ENCODE measurements at regions not wholly inside any gene's neighbourhood (a gene's known extent, or its start where the extent isn't known, plus 50 kb on each side); places are given as distances from the start of the nearest gene placed in this dataset.
"Not testable (repeated sequence)": the region's sequence is repeated elsewhere in the genome, so short reads cannot be mapped to it uniquely, and the experiment has no call there.

- TF ChIP-seq ZNF362 (CRISPR knock-in tag; IDR thresholded peaks at IDR 0.05; ENCODE audit: borderline replicate concordance); TAF1 (CRISPR knock-in tag; IDR thresholded peaks at IDR 0.05); CEBPB (IDR thresholded peaks at IDR 0.05; ENCODE audit: borderline replicate concordance, low read depth, low read length); EP300 (IDR thresholded peaks at IDR 0.05; ENCODE audit: low read depth in 2 of 2, low read length in 2 of 2); EP300 (CRISPR knock-in tag; IDR thresholded peaks at IDR 0.05; ENCODE audit: borderline replicate concordance); SPEN (CRISPR knock-in tag; IDR thresholded peaks at IDR 0.05; ENCODE audit: low read depth); NFYB (CRISPR knock-in tag; IDR thresholded peaks at IDR 0.05); ZNF562 (CRISPR knock-in tag; IDR thresholded peaks at IDR 0.05; ENCODE audit: borderline replicate concordance); STAT5B (CRISPR knock-in tag; IDR thresholded peaks at IDR 0.05); ZNF264 (CRISPR knock-in tag; IDR thresholded peaks at IDR 0.05); SYNCRIP (IDR thresholded peaks at IDR 0.05; ENCODE audit: insufficient read depth, low read depth, low read length); SRF (IDR thresholded peaks at IDR 0.05; ENCODE audit: low read depth, low read length): not testable (repeated sequence)
- TF ChIP-seq, protein P1, sequence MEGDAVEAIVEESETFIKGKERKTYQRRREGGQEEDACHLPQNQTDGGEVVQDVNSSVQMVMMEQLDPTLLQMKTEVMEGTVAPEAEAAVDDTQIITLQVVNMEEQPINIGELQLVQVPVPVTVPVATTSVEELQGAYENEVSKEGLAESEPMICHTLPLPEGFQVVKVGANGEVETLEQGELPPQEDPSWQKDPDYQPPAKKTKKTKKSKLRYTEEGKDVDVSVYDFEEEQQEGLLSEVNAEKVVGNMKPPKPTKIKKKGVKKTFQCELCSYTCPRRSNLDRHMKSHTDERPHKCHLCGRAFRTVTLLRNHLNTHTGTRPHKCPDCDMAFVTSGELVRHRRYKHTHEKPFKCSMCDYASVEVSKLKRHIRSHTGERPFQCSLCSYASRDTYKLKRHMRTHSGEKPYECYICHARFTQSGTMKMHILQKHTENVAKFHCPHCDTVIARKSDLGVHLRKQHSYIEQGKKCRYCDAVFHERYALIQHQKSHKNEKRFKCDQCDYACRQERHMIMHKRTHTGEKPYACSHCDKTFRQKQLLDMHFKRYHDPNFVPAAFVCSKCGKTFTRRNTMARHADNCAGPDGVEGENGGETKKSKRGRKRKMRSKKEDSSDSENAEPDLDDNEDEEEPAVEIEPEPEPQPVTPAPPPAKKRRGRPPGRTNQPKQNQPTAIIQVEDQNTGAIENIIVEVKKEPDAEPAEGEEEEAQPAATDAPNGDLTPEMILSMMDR (CRISPR knock-in tag; IDR thresholded peaks at IDR 0.05): not testable (repeated sequence)
These were observed 94.2 kb upstream of the ADORA2B start for GRCh38 chr17:15850687-15851086.
